ENCODE measurements at regions not wholly inside any gene's neighbourhood (a gene's known extent, or its start where the extent isn't known, plus 50 kb on each side); places are given as distances from the start of the nearest gene placed in this dataset.
"Not testable (repeated sequence)": the region's sequence is repeated elsewhere in the genome, so short reads cannot be mapped to it uniquely, and the experiment has no call there.

GRCh38 chr1:22196041-22196440 is 53.1 kb upstream of the WNT4 start:
- DNase-seq: no peak

DNA sequence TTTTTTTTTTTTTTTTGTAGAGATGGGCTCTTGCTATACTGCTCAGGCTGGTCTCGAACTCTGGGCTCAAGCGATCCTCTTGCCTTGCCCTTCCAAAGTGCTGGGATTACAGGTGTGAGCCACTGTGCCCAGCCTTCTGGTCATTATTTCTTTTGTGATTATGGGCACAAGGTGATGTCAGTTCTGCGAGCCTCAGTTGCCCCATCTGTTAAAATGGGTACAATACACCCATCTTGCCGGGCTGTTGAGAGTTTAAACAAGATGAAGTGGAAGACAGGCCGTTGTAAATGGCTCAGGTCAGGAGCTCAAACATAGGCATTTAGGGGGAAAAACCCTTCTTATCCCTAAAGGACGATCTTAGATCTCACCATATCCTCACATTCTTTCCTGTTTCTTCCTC is 53.7 kb upstream of the WNT4 start:
- DNase-seq: no peak

DNA sequence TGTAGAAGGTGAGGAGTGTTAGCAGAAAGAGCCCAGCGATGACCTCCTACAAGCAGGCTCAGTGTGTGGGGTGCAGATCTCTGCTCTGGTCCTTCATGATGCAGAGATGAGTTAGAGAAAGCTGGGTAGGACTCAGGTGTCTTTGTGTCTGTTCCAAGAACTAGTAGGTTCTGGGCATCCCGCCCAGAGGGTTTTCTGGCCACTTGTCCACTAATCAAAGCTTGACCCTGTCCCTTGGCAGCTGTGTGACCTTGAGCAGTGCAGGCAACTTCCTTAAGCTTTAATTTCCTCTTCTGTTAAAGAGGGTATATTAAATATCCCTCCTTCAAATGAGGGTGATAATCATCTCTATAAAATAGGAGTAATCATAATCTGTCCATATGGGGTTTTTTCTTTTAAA is 54.7 kb upstream of the WNT4 start:
- no peak for DNase-seq

DNA sequence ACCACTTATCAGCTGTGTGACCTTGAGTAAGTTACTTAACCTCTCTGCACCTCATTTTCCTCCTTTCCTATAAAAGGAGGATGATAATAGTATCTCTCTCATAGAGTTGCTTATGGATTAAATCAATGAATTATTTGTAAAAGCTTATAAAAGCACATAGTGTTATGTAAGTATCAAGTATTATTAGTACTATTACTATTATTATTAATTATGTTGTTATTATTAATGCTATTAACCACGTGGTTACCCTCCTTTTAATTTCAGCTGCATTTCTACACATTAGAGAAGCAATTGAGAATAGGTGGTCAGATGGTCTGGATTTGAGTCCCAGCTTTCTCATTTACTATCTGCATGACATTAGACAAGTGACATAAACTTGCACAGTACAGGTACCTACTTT is 58.1 kb upstream of the WNT4 start:
- DNase-seq: no peak

DNA sequence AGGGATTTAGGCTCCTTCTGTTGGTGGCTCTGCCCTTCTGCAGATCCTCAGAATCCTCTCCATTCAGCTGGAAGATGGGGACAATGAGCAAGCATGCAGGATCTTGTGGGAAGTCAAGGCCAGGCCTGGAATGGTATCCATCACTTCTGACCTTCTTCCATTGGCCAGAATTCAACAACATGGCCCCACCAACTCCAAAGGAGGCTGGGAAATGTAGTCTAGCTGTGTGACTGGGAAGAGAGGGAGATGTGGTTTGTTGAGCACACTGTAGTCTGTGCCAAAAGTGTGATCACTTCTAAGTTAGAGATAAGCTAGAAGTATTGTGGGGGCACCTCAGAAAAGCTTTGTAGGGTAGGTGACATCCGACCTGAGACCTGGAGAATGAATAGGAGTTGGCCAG is 60.4 kb upstream of the WNT4 start:
- DNase-seq: no peak

GRCh38 chr1:22204057-22204840 is 61.4 kb upstream of the WNT4 start:
- no peak for DNase-seq

- peak; percentile 44 for DNase-seq
These were observed 62.4 kb upstream of the WNT4 start for GRCh38 chr1:22204989-22205913.

DNA sequence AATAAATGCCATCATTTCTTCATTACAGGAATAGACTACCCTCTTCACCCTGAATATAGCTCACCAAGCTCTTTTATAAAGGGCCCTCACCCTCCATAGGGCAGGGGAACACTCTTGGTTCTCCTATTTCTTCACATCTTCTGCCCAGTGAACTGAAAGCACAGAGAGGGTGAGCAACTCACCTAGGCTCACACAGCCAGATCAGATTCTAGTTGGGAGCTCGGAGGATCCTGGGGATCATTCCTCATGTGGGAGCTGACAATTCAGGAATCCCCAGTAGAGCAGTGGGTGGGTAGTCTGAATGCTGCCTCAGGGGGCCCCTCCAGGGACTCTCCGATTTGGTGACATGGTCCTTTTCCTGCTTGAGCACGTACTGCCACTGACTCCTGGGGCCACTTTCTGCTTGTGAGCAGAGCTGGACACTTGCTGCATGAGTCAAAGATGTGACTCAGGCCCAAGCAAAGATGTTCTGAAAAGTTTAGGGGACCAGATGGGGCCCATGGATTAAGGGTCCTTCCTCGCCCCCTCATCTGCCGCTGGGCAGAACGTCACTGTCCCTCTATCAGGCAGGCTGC is 63.7 kb upstream of the WNT4 start:
- DNase-seq: no peak

GRCh38 chr1:22207511-22208267 is 64.8 kb upstream of the WNT4 start:
- DNase-seq: peak; percentile 86

GRCh38 chr1:22208268-22208972 is 65.5 kb upstream of the WNT4 start:
- no peak for DNase-seq

DNA sequence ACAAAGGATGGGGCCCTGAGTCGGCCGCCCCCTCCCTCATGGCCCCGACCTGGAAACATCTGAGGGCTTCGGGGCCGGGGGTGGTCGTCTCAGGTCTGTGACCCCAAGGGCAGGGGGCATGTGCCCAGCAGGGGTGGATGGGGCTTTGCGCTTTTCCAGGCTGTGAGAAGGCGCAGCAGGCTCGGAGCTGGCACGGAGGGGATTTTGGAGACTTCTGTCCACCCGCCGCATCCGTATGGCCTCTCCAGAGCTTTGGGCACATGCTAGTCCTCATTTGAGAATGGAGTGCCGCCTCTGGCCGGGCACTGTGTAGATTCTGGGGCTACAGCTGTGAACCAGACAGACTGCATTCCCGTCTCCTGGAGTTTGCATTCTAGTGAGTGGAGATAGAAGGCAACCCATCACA is 66.1 kb upstream of the WNT4 start:
- DNase-seq: no peak

- DNase-seq: no peak
These were observed 67.3 kb upstream of the WNT4 start for GRCh38 chr1:22210176-22210575.

- no peak for DNase-seq
These were observed 67.7 kb upstream of the WNT4 start for GRCh38 chr1:22210636-22211035.

GRCh38 chr1:22211459-22211858 is 68.6 kb upstream of the WNT4 start:
- not testable (repeated sequence) for DNase-seq

- DNase-seq: no peak
These were observed 69.7 kb upstream of the WNT4 start for GRCh38 chr1:22212400-22213233.

- no peak for DNase-seq
These were observed 73.5 kb upstream of the WNT4 start for GRCh38 chr1:22216210-22216883.

- DNase-seq: no peak
These were observed 74.1 kb upstream of the WNT4 start for GRCh38 chr1:22216966-22217365.

DNA sequence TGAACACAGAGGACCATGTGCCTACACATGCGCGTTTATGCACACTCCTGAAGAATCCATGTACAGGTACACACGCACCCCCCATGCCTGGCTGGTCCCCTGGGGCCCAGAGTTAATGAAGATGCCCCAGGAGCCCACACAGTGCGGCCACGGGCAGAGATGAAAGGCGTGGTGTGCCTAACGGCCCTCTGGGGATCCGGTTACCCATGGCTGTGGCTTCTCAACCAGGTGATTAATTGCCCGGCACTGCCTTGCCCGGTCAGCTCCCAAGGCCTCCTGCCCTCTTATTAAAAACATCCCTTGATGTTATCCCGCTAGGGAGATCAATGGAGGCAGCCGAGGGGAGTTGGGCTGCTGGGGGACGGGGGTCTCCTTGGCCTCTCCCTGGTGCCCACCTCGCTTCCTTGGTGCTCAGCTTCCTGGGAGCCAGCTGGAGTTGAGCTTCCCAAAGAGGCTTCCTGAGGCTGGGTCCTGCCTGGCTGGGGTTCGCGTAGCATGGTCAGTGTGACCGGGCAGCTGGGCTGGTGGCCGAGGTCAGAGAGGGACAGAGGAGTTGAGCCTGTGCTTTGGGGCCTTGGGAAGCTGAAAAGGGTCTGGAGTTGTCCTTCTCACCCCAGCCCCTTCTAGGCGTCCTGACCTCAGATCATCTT is 75.0 kb upstream of the WNT4 start:
- DNase-seq: no peak

GRCh38 chr1:22218618-22219250 is 75.8 kb upstream of the WNT4 start:
- no peak for DNase-seq
